ENCODE measurements at regions not wholly inside any gene's neighbourhood (a gene's known extent, or its start where the extent isn't known, plus 50 kb on each side); places are given as distances from the start of the nearest gene placed in this dataset.

DNA sequence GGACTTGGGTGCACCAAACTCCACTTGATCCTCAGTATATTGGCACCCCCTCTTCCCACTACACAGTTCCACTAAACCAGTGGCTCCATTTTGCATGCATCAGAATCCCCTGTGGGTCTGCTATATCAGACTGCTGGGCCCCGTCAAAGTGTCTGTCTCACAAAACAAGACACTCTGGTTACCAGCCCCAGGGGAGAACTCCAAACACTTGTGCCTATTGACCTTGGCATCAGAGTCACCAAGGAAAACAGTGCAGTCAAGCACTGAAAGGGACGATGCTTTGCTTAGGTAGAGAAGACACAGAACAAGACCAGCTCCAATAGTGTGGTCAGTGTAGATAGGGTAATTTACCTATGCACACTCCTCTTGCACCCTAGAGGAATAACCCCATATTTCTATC lies 205.8 kb upstream of the RAI14 start:
- TF ChIP-seq KDM4B (IDR thresholded peaks at IDR 0.05; ENCODE audit: borderline replicate concordance in 2 of 2, low read depth in 1 of 2) = no peak
- TF ChIP-seq TCF7L2 (IDR thresholded peaks at IDR 0.05; ENCODE audit: low read depth, low read length) = no peak
- TF ChIP-seq CTCF (IDR thresholded peaks at IDR 0.05 in 2 of 3, conservative IDR thresholded peaks at IDR 0.05 in 1 of 3; ENCODE audit: insufficient read depth in 2 of 3, low read depth in 1 of 3, low read length in 3 of 3) = no peak
- no peak for TF ChIP-seq MXD1 (CRISPR knock-in tag; IDR thresholded peaks at IDR 0.05; ENCODE audit: borderline replicate concordance, poor library complexity, severe bottlenecking)
- TF ChIP-seq SUPT5H (IDR thresholded peaks at IDR 0.05) = no peak
- TF ChIP-seq HINFP (tag; conservative IDR thresholded peaks at IDR 0.05; ENCODE audit: low read depth) = no peak
- no peak for TF ChIP-seq RBFOX2 (IDR thresholded peaks at IDR 0.05; ENCODE audit: low read depth, low read length)
- no peak for TF ChIP-seq ATF2 (CRISPR knock-in tag; IDR thresholded peaks at IDR 0.05)
- TF ChIP-seq, protein P1, sequence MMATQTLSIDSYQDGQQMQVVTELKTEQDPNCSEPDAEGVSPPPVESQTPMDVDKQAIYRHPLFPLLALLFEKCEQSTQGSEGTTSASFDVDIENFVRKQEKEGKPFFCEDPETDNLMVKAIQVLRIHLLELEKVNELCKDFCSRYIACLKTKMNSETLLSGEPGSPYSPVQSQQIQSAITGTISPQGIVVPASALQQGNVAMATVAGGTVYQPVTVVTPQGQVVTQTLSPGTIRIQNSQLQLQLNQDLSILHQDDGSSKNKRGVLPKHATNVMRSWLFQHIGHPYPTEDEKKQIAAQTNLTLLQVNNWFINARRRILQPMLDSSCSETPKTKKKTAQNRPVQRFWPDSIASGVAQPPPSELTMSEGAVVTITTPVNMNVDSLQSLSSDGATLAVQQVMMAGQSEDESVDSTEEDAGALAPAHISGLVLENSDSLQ (IDR thresholded peaks at IDR 0.05) = no peak
- no peak for TF ChIP-seq TAF1 (IDR thresholded peaks at IDR 0.05; ENCODE audit: control insufficient read depth, extremely low read depth, insufficient read depth, low read length, severe bottlenecking)
- TF ChIP-seq EP300 (IDR thresholded peaks at IDR 0.05; ENCODE audit: low read length) = no peak
- TF ChIP-seq POLR2AphosphoS5 (IDR thresholded peaks at IDR 0.05; ENCODE audit: control insufficient read depth, insufficient read depth, low read depth, low read length) = no peak

All from K562 (cell line).